HUES64 (cell line): ENCODE measurements at regions not wholly inside any gene's neighbourhood (a gene's known extent, or its start where the extent isn't known, plus 50 kb on each side); places are given as distances from the start of the nearest gene placed in this dataset.
"Not testable (repeated sequence)": the region's sequence is repeated elsewhere in the genome, so short reads cannot be mapped to it uniquely, and the experiment has no call there.

Experiments
- H3K27ac ChIP-seq: 2 replicates; pipeline ENCODE4 v1.7.0; 2013; ENCODE audit warnings: low read depth, low read length, inconsistent platforms
- H3K27me3 ChIP-seq: 2 replicates; pipeline ENCODE4 v1.6.1; 2013; ENCODE audit warnings: mild to moderate bottlenecking, low read length; ENCODE audit not compliant: insufficient read depth
- H3K36me3 ChIP-seq: 2 replicates; pipeline ENCODE4 v1.6.1; 2013; ENCODE audit warnings: mild to moderate bottlenecking, low read length; ENCODE audit not compliant: insufficient read depth
- H3K4me1 ChIP-seq: 2 replicates; pipeline ENCODE4 v1.6.1; 2013; ENCODE audit warnings: mild to moderate bottlenecking, low read length, moderate library complexity; ENCODE audit not compliant: insufficient read depth
- H3K4me3 ChIP-seq: 2 replicates; pipeline ENCODE4 v1.5.1; 2013; ENCODE audit warnings: mild to moderate bottlenecking, low read length, moderate library complexity
- H3K9ac ChIP-seq: 2 replicates; pipeline ENCODE4 v1.6.1; 2013; ENCODE audit warnings: mild to moderate bottlenecking, low read depth, low read length
- H3K9me3 ChIP-seq: 2 replicates; pipeline ENCODE4 v1.6.1; 2013; ENCODE audit warnings: low read depth, low read length; ENCODE audit not compliant: insufficient read depth
- WGBS: fragments of 150-250, 120-280 bp; methylation state at CpG from one replicate; pipeline ENCODE4 v1.1.7; 2013; ENCODE audit warnings: missing lambda C conversion rate; 5-methylcytosine and 5-hydroxymethylcytosine counted together

DNA sequence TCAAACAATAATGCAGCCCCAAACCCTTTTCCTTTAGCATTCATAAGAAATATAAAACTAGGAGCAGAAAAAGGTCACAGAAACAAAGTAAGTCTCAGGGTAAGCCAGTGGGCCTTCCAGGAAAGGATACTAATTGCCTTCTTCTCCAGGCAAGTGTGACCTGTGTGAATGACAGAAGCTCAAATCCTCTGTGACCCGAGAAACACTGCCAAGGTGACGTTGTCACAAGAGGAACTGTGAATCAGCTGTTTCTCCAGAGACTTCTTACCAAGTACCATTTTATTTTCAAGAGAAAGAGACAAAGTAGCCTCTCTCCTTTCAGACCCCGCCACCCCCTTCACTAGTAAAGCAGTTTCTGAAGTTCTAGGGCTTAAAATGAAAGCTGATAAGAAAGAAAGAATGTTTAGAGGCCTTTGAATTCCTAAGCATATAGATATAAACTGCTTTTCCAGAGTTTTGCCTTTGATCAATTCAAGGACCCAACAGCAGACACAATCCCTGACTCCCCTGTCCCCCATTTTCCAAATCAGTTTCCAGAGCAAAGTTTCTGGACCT is 155.6 kb downstream of the NUF2 start:
- H3K9ac ChIP-seq, result no peak overlapping the region
- no peak overlapping the region for H3K27ac ChIP-seq
- H3K36me3 ChIP-seq, result no peaks in the 10 kb centered on the region
- H3K4me3 ChIP-seq, result no peak overlapping the region
- 78% methylated on average over 2 of the region's 3 CpGs for WGBS
- H3K9me3 ChIP-seq, result 0 out of 2 replicates have a peak, but pooled peaks cover 13% of the 10 kb centered on the region
- no peaks in the 10 kb centered on the region for H3K4me1 ChIP-seq
- H3K27me3 ChIP-seq, result no peaks in the 10 kb centered on the region

- not testable (repeated sequence) for H3K27me3 ChIP-seq, H3K36me3 ChIP-seq, H3K27ac ChIP-seq, H3K4me3 ChIP-seq, H3K9ac ChIP-seq, H3K4me1 ChIP-seq
- 93% methylated on average over 52 of the region's 52 CpGs for WGBS
- H3K9me3 ChIP-seq, result peaks cover 14% of the 10 kb centered on the region
These were observed 176.9 kb downstream of the NUF2 start for GRCh38 chr1:163498391-163499330.

- no peaks in the 10 kb centered on the region for H3K36me3 ChIP-seq
- WGBS, result 95% methylated on average over 10 of the region's 10 CpGs
- H3K4me1 ChIP-seq, result peaks cover 7% of the 10 kb centered on the region; the same call in 1 of the 2 replicates
- no peak overlapping the region for H3K9ac ChIP-seq
- no peak overlapping the region for H3K27ac ChIP-seq
- H3K27me3 ChIP-seq, result no peaks in the 10 kb centered on the region
- peaks cover 20% of the 10 kb centered on the region for H3K9me3 ChIP-seq
- no peak overlapping the region for H3K4me3 ChIP-seq
These were observed 182.7 kb downstream of the NUF2 start for GRCh38 chr1:163504331-163504978.

- 93% methylated on average over 2 of the region's 2 CpGs for WGBS
These were observed 187.4 kb downstream of the NUF2 start for GRCh38 chr1:163509114-163509513.

DNA sequence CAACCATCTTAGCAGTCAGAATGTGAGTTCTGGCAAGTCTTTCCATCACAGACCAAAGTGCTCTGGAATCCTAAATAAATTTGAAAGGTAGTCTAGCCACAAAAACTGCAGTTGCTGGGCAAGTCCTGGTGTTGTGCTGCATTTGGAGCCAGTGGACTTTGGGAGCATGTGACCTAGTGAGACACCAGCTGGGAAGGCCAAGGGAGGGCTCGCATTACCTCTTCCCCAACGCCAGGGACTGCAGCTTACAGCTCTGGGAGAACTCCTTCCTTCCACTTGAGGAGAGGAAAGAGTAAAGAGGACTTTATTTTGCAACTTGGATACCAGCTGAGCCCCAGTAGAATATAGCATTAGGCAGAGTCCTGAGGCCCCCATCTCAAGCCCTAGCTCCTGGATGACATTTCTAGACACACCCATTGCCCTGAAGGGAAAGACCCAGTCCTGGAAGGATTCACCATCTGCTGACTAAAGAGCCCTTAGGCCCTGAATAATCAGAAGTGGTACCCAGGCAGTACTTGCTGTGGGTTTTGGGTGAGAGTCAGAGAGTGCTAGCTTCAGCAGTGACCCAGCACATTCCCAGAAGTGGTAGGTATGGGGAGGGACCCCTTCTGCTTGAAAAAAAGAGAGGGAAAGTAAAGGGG is 190.7 kb downstream of the NUF2 start:
- no peak overlapping the region for H3K27ac ChIP-seq
- H3K27me3 ChIP-seq, result no peaks in the 10 kb centered on the region
- no peaks in the 10 kb centered on the region for H3K9me3 ChIP-seq
- WGBS, result 72% methylated on average over 2 of the region's 2 CpGs
- no peak overlapping the region for H3K9ac ChIP-seq
- H3K36me3 ChIP-seq, result no peaks in the 10 kb centered on the region
- H3K4me3 ChIP-seq, result no peak overlapping the region
- no peaks in the 10 kb centered on the region for H3K4me1 ChIP-seq

More at GRCh38 chr1:163509114-163509513, 187.4 kb downstream of the NUF2 start:
- H3K9ac ChIP-seq, result no peak overlapping the region
- no peaks in the 10 kb centered on the region for H3K36me3 ChIP-seq
- H3K27ac ChIP-seq, result no peak overlapping the region
- H3K9me3 ChIP-seq, result peaks cover 4% of the 10 kb centered on the region; the same call in 1 of the 2 replicates
- no peaks in the 10 kb centered on the region for H3K4me1 ChIP-seq
- H3K27me3 ChIP-seq, result no peaks in the 10 kb centered on the region
- no peak overlapping the region for H3K4me3 ChIP-seq

GRCh38 chr1:163523375-163524029 is 201.7 kb downstream of the NUF2 start:
- Histone ChIP-seq H3K27ac (no peak overlapping the region), H3K36me3 (no peaks in the 10 kb centered on the region), H3K4me3 (no peak overlapping the region), H3K9me3 (no peaks in the 10 kb centered on the region), H3K9ac (no peak overlapping the region), H3K4me1 (peaks cover 7% of the 10 kb centered on the region), H3K27me3 (no peaks in the 10 kb centered on the region)
- WGBS, result 89% methylated on average over 4 of the region's 7 CpGs

DNA sequence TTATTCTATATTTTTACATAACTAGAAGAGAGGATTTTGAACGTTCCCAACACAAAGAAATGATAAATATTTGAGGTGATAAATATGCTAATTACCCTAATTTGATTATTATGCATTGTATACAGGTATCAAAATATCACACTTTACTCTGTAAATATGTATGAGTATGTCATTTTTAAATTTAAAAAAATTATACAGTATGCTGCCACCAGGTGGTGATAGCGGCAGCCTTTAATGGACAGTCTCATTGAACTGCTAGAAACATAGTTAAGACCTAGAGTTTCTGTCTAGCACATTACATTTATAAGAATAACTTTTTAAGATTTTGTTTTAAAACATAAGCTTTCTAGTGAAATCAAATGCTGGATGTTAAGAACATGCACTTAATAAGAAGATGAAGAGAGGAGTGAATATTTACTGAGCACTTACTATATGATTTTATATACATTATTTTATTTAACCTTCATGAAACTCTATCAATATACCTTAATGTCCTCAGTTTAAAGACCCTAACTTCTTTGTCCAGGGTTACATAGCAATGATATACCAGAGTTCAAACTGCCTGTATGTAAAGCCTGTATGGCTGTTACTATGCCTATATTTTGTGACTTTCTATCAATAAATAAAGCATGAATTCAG is 207.1 kb downstream of the NUF2 start:
- no peaks in the 10 kb centered on the region for H3K36me3 ChIP-seq
- no peaks in the 10 kb centered on the region for H3K9me3 ChIP-seq
- H3K27me3 ChIP-seq, result no peaks in the 10 kb centered on the region
- no peaks in the 10 kb centered on the region for H3K4me1 ChIP-seq
- H3K4me3 ChIP-seq, result no peak overlapping the region
- H3K9ac ChIP-seq, result no peak overlapping the region
- no peak overlapping the region for H3K27ac ChIP-seq
- 80% methylated on average over 1 of the region's 2 CpGs for WGBS

DNA sequence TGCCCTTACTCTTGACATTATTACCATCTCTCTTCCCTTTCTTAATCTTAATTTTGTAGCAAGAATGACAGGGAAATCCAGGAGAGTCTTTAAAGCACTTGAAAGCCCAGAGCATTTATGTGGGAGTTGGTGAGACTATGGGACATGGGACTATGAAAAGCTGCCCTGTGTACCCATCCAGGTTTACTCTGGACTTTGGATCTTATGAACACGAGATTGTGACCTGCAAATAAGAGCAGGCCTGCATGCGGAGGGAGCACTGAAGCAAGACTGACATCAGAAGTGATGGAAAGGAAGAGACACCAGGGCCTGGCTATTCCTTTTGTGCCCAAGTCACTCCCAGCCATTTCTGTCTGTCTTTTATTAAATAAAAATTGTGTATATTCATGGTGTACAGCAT is 209.6 kb downstream of the NUF2 start:
- WGBS, result 97% methylated on average over 2 of the region's 2 CpGs
- Histone ChIP-seq H3K36me3 (no peaks in the 10 kb centered on the region), H3K9me3 (no peaks in the 10 kb centered on the region), H3K4me1 (peaks cover 2% of the 10 kb centered on the region; the same call in 1 of the 2 replicates), H3K27ac (no peak overlapping the region), H3K4me3 (no peak overlapping the region), H3K9ac (no peak overlapping the region), H3K27me3 (no peaks in the 10 kb centered on the region)

GRCh38 chr1:163535401-163535800 is 213.6 kb downstream of the NUF2 start:
- Histone ChIP-seq H3K4me3 (no peak overlapping the region), H3K36me3 (no peaks in the 10 kb centered on the region), H3K27ac (no peak overlapping the region), H3K4me1 (peaks cover 16% of the 10 kb centered on the region), H3K27me3 (no peaks in the 10 kb centered on the region), H3K9me3 (no peaks in the 10 kb centered on the region), H3K9ac (no peak overlapping the region)
- 87% methylated on average over 4 of the region's 5 CpGs for WGBS

GRCh38 chr1:163535807-163536206 is 214.1 kb downstream of the NUF2 start:
- no peak overlapping the region for H3K27ac ChIP-seq
- H3K27me3 ChIP-seq, result no peaks in the 10 kb centered on the region
- no peaks in the 10 kb centered on the region for H3K9me3 ChIP-seq
- WGBS, result 81% methylated on average over 2 of the region's 3 CpGs
- no peaks in the 10 kb centered on the region for H3K36me3 ChIP-seq
- peaks cover 16% of the 10 kb centered on the region for H3K4me1 ChIP-seq
- no peak overlapping the region for H3K9ac ChIP-seq
- no peak overlapping the region for H3K4me3 ChIP-seq
